AG09319 (cell line): ENCODE measurements at regions not wholly inside any gene's neighbourhood (a gene's known extent, or its start where the extent isn't known, plus 50 kb on each side); places are given as distances from the start of the nearest gene placed in this dataset.

ENCODE experiments used
- DNase-seq: peaks from one replicate; pipeline ENCODE4 v3.0.0-alpha.2; 2010; ENCODE audit warnings: low read depth; ENCODE audit errors: extremely low read depth
- TF ChIP-seq, protein P1 (sequence below): IDR thresholded peaks from 2 replicates; pipeline ENCODE4 v1.5.1; 2011; ENCODE audit warnings: low read depth, mild to moderate bottlenecking, inconsistent platforms, low read length, moderate library complexity

DNA sequence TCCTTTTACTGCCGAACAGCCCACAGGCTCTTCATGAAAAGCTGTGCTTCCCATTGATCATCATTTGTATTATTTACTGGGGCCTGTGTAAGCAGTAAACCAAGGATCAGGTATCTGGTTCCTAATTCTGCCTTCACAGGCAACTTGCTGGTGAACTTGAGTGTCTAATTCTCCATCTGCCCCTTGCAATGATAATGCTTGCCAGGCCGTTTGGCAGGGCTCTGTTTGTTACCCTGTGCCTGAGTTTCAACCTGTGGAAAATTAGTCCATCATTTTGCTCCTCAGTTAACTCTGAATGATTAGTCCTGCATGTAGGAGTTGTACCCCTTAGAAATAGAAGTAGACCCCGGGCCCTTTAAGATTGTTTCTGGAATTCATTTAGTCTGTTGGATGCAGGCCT is 298.4 kb upstream of the CADM1 start:
- TF ChIP-seq, protein P1, sequence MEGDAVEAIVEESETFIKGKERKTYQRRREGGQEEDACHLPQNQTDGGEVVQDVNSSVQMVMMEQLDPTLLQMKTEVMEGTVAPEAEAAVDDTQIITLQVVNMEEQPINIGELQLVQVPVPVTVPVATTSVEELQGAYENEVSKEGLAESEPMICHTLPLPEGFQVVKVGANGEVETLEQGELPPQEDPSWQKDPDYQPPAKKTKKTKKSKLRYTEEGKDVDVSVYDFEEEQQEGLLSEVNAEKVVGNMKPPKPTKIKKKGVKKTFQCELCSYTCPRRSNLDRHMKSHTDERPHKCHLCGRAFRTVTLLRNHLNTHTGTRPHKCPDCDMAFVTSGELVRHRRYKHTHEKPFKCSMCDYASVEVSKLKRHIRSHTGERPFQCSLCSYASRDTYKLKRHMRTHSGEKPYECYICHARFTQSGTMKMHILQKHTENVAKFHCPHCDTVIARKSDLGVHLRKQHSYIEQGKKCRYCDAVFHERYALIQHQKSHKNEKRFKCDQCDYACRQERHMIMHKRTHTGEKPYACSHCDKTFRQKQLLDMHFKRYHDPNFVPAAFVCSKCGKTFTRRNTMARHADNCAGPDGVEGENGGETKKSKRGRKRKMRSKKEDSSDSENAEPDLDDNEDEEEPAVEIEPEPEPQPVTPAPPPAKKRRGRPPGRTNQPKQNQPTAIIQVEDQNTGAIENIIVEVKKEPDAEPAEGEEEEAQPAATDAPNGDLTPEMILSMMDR, result no peak

DNA sequence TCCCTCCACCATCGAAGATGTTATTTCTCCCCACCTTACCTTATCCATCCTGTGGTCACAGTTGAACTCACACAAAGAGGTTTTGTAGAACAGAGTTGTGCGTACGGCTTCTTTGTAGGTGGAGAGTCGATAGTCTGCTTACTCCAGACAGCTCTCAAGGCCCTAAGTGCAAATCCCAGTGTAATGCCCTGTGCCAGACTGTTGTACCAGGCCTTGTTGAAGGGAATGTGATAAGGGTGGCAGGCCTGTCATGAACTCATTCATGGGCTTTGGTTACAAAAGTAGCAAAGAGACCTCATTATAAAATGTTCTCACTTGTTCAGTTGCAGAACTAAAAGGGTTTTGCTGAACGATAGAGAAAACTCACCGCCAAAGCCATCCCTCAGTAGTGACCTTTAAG is 288.7 kb upstream of the CADM1 start:
- DNase-seq, result no peak
- TF ChIP-seq, protein P1, result no peak

More for the DNA sequence above, 298.4 kb upstream of the CADM1 start:
- no peak for DNase-seq

GRCh38 chr11:115787302-115787701 is 283.1 kb upstream of the CADM1 start:
- DNase-seq, result no peak
- TF ChIP-seq, protein P1, result no peak

DNA sequence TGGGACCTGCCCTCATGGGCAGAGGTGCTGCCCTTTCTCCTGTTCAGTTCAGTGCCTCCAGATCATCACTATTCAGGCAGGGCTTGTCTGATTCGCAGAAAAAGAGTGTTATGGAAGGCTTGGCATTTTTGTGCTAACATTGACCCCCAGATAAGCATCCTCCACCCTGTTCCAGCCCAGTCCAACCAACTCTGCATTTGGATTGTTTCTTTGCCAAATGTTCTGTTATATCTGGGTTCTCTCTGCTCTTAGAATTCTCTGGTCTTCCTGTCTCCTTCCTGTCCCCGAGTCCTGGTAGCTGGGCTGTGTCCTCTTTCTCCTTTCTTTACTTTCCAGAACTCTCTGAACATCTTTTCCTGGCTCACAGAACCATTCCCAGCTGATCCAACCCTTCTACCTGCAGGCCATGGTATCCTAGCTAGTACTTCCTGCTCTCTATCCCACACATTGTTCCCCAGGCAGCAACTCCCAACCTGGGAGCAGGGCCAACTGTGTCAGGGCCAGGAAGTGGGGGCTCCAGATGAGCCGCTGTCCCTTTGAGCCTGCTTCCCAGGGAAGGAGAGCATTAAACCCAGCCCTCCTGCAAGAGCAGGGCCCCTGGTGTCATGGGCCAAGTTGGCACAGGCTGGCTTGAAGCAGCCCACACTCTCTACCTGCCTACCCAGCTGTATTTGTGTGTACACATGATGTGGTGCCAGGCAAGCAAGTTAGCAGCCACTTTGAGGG is 280.7 kb upstream of the CADM1 start:
- no peak for DNase-seq
- TF ChIP-seq, protein P1, result no peak

- no peak for DNase-seq
These were observed 276.6 kb upstream of the CADM1 start for GRCh38 chr11:115780646-115781362.

GRCh38 chr11:115778928-115779650 is 274.9 kb upstream of the CADM1 start:
- TF ChIP-seq, protein P1, result no peak
- no peak for DNase-seq

More at GRCh38 chr11:115780646-115781362, 276.6 kb upstream of the CADM1 start:
- TF ChIP-seq, protein P1, result no peak

DNA sequence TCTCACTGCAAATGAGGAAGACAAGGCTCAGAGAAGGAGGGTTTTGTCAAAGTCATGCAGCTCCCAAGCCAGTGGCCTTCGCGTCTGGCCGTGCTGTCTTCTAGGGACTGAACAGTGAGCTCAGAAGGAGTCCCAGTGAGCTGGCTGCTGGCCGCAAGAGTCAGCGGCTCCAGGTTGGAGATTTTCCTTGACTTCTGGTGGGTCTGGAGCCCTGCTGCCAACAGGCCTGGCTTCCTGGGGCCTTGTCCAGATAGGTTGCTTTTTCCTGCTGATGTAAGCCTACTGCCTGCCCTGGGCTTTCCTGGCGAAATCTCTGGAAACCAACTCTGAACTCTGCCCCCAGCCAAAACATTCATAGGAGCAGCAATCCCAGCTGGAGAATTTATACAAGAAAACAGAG is 272.7 kb upstream of the CADM1 start:
- no peak for DNase-seq
- TF ChIP-seq, protein P1, result no peak
